Progenitor cell of endocrine pancreas (in vitro differentiated cells): ENCODE measurements at regions not wholly inside any gene's neighbourhood (a gene's known extent, or its start where the extent isn't known, plus 50 kb on each side); places are given as distances from the start of the nearest gene placed in this dataset.

Source experiments
- DNase-seq: peaks from one replicate; pipeline ENCODE4 v3.0.0; 2021; ENCODE audit warnings: low spot score; ENCODE audit not compliant: unreplicated experiment
- H3K27ac Mint-ChIP-seq: 2 replicates; pipeline ENCODE4 v1.8.0; 2021; ENCODE audit warnings: mild to moderate bottlenecking, moderate library complexity, mixed read lengths
- H3K27me3 Mint-ChIP-seq: 2 replicates; pipeline ENCODE4 v1.8.0; 2021; ENCODE audit warnings: mixed read lengths
- H3K36me3 Mint-ChIP-seq: 2 replicates; pipeline ENCODE4 v1.8.0; 2022; ENCODE audit warnings: mixed read lengths; ENCODE audit not compliant: insufficient read depth
- H3K4me1 Mint-ChIP-seq: 2 replicates; pipeline ENCODE4 v1.8.0; 2021; ENCODE audit warnings: low read depth, mixed read lengths
- H3K4me3 Mint-ChIP-seq: 2 replicates; pipeline ENCODE4 v1.8.0; 2021; ENCODE audit warnings: low read depth, mild to moderate bottlenecking, moderate library complexity, mixed read lengths
- H3K9me3 Mint-ChIP-seq: 2 replicates; pipeline ENCODE4 v1.8.0; 2021; ENCODE audit warnings: low read depth, mixed read lengths
- CTCF ChIP-seq: fragments of 200-600 bp; sonication (generic); IDR thresholded peaks from one replicate; pipeline ENCODE4 v1.5.0; 2021; ENCODE audit warnings: antibody characterized with exemption, mild to moderate bottlenecking; ENCODE audit not compliant: unreplicated experiment

GRCh38 chr10:128781637-128782036, 655.4 kb upstream of the MKI67 start:
- no peak overlapping the region for H3K4me3 Mint-ChIP-seq
- H3K27ac Mint-ChIP-seq = no peak overlapping the region
- no peak for TF ChIP-seq CTCF
- no peaks in the 10 kb centered on the region for H3K9me3 Mint-ChIP-seq
- peaks cover 8% of the 10 kb centered on the region for H3K27me3 Mint-ChIP-seq
- H3K4me1 Mint-ChIP-seq = peaks cover 3% of the 10 kb centered on the region
- no peak for DNase-seq
- H3K36me3 Mint-ChIP-seq = no peaks in the 10 kb centered on the region

GRCh38 chr10:128784444-128784843, 658.2 kb upstream of the MKI67 start:
- H3K4me3 Mint-ChIP-seq = no peak overlapping the region
- H3K4me1 Mint-ChIP-seq = no peaks in the 10 kb centered on the region
- peaks cover 8% of the 10 kb centered on the region for H3K27me3 Mint-ChIP-seq
- TF ChIP-seq CTCF = no peak
- no peak for DNase-seq
- H3K9me3 Mint-ChIP-seq = no peaks in the 10 kb centered on the region
- H3K27ac Mint-ChIP-seq = no peak overlapping the region
- no peaks in the 10 kb centered on the region for H3K36me3 Mint-ChIP-seq

- peaks cover 7% of the 10 kb centered on the region for H3K27me3 Mint-ChIP-seq
- H3K4me3 Mint-ChIP-seq = no peak overlapping the region
- no peaks in the 10 kb centered on the region for H3K4me1 Mint-ChIP-seq
- no peaks in the 10 kb centered on the region for H3K36me3 Mint-ChIP-seq
- no peak for DNase-seq
- no peaks in the 10 kb centered on the region for H3K9me3 Mint-ChIP-seq
- no peak for TF ChIP-seq CTCF
- no peak overlapping the region for H3K27ac Mint-ChIP-seq
These were observed 666.4 kb upstream of the MKI67 start for GRCh38 chr10:128792426-128793140.

GRCh38 chr10:128793726-128794655, 667.8 kb upstream of the MKI67 start:
- no peak for TF ChIP-seq CTCF
- no peak overlapping the region for H3K4me3 Mint-ChIP-seq
- no peaks in the 10 kb centered on the region for H3K4me1 Mint-ChIP-seq
- H3K27ac Mint-ChIP-seq = no peak overlapping the region
- H3K27me3 Mint-ChIP-seq = peaks cover 7% of the 10 kb centered on the region
- H3K9me3 Mint-ChIP-seq = no peaks in the 10 kb centered on the region
- no peak for DNase-seq
- H3K36me3 Mint-ChIP-seq = no peaks in the 10 kb centered on the region

GRCh38 chr10:128796396-128796912, 670.2 kb upstream of the MKI67 start:
- Mint-ChIP-seq H3K4me1 (no peaks in the 10 kb centered on the region), H3K4me3 (no peak overlapping the region), H3K27ac (no peak overlapping the region), H3K36me3 (no peaks in the 10 kb centered on the region), H3K27me3 (peaks cover 12% of the 10 kb centered on the region), H3K9me3 (no peaks in the 10 kb centered on the region)
- TF ChIP-seq CTCF = no peak
- no peak for DNase-seq
